Liver (tissue), 3 donors: ENCODE measurements at regions not wholly inside any gene's neighbourhood (a gene's known extent, or its start where the extent isn't known, plus 50 kb on each side); places are given as distances from the start of the nearest gene placed in this dataset.

Experiments
- RAD21 ChIP-seq, 2 donors: IDR thresholded peaks; 2 replicates each; pipeline ENCODE4 v1.6.1; 2016; ENCODE audit warnings: antibody characterized with exemption in 2 of 2, mild to moderate bottlenecking in 2 of 2
- TF ChIP-seq, protein P1 (sequence below): fragments of 150-350 bp; IDR thresholded peaks from 2 replicates; pipeline ENCODE4 v1.5.1; 2017; ENCODE audit warnings: improper control_type of control experiment, low read depth, low read length; ENCODE audit not compliant: missing input control
- donor health status: healthy.
- donor health status: healthy.

DNA sequence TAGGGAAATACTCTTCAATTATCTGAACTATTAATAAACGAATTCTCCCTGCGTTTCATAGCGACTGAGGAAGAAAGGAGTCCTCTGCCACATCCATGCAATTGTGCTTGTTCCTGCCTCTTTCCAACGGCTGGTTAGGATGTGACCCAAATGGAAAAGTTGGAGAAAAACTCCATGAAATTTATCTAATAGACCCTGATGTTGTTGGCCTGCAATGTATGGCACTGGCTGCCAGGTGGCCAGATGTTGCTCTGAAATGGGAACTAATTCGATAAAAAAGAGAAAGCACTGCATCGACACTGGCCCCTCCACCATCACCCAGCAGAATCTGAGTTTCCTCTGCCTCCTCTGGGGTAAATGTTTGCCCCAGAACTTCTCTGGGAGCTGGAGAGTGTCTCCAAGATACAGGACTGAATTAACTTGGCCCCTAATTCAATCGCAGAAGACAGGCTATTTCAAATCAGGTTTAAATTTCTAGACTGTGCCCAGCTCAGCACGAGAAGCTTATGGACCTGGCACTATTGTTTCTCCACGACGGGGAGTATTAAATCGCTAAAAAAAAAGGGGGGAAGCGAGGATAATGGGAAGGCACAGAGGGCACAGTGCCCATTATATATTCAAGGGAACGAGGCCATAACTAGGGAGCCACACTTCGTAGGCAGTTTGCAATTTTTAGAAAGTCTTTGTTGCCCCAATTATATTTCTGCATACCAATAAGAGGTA is 103.9 kb downstream of the ZIC5 start:
- TF ChIP-seq, protein P1, sequence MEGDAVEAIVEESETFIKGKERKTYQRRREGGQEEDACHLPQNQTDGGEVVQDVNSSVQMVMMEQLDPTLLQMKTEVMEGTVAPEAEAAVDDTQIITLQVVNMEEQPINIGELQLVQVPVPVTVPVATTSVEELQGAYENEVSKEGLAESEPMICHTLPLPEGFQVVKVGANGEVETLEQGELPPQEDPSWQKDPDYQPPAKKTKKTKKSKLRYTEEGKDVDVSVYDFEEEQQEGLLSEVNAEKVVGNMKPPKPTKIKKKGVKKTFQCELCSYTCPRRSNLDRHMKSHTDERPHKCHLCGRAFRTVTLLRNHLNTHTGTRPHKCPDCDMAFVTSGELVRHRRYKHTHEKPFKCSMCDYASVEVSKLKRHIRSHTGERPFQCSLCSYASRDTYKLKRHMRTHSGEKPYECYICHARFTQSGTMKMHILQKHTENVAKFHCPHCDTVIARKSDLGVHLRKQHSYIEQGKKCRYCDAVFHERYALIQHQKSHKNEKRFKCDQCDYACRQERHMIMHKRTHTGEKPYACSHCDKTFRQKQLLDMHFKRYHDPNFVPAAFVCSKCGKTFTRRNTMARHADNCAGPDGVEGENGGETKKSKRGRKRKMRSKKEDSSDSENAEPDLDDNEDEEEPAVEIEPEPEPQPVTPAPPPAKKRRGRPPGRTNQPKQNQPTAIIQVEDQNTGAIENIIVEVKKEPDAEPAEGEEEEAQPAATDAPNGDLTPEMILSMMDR, result no peak
- no peak for TF ChIP-seq RAD21 (IDR thresholded peaks at IDR 0.05)
